HG02623 (cell line): ENCODE measurements at regions not wholly inside any gene's neighbourhood (a gene's known extent, or its start where the extent isn't known, plus 50 kb on each side); places are given as distances from the start of the nearest gene placed in this dataset.
A peak's percentile ranks its signal among the peaks of the same experiment; 100 is the strongest.

ENCODE experiments used
- ATAC-seq: cut with Tn5 transposase; IDR thresholded peaks from one replicate; pipeline ENCODE4 v1.9.1; 2021; ENCODE audit warnings: moderate library complexity; ENCODE audit not compliant: unreplicated experiment

GRCh38 chr19:29263305-29264135, 50.6 kb upstream of the UQCRFS1 start:
- no peak for ATAC-seq

GRCh38 chr19:29264897-29265296, 51.9 kb upstream of the UQCRFS1 start:
- no peak for ATAC-seq

DNA sequence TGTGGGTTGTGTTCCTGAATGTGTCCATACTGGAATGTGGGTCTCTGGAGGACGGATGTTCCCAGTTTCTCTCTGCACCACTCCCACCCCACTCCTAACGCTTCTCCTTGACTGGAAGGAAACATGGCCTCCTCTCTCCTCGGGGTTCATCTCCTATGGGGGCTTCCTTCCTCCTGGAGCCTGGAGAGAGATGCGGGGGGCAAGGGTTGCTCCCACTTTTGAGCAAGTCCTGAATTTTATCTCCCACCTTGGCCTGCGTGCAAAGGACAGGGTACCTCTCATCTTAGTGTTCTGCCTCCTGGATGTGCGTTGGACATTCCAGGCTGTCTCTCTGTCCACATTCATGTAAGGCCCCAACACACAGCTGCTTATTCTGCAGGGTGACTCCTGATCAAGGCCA, 52.5 kb upstream of the UQCRFS1 start:
- ATAC-seq, result no peak

DNA sequence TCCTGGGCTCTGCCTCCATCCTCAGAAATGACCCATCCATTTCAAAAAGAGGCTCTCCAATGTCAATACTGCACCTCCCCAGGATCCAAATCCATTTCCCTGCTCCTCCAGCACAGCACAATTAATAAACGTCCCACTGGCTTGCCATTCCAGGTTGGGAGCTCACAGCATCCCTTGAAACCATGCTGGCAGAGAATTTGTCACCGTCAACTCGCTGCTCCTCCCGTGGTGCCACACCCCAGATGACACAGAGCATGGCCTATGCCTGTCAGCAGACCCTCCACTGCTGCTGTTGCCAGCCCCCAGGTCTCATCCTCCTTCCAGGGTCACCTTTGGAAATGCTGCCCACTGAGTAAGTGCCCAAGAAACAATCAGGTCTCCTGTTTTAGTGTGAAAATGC, 53.0 kb upstream of the UQCRFS1 start:
- no peak for ATAC-seq

- no peak for ATAC-seq
These were observed 53.7 kb upstream of the UQCRFS1 start for GRCh38 chr19:29266603-29267002.

GRCh38 chr19:29267701-29268100, 54.8 kb upstream of the UQCRFS1 start:
- no peak for ATAC-seq

GRCh38 chr19:29268103-29268502, 55.2 kb upstream of the UQCRFS1 start:
- no peak for ATAC-seq

DNA sequence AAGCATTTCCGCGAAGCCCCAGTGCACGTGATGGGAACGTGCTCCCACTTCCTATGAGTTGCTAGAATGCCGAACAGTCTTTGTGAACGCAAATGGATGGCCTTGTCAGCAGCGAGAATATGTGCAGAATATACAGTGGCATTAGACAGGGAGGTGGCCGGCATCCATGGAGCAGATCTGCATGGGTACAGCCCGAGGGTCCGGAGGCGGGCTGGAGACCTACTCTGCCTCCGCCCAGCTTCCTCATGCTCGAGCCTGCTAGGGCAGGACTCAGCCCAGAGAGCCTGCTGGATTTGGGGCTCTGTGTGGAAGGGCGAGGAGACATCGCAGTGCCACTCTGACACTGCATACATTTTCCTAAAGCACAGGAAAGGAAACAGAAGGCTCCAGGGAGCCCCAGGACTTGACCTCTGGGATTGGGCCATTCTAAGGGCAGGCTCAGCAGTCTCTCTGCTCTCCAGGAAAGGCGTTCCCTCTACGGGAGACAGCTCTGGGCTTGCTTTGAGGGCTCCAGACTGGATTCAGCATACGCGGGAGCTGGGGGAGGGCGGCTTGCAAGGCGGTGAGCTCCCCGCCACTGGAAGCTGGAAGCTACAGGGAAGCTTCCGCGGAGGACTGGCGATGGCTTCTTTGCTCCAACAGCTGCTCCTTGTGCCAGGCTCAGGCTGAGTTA, 55.9 kb upstream of the UQCRFS1 start:
- ATAC-seq, result no peak

- ATAC-seq, result no peak
These were observed 56.7 kb upstream of the UQCRFS1 start for GRCh38 chr19:29269641-29270040.

DNA sequence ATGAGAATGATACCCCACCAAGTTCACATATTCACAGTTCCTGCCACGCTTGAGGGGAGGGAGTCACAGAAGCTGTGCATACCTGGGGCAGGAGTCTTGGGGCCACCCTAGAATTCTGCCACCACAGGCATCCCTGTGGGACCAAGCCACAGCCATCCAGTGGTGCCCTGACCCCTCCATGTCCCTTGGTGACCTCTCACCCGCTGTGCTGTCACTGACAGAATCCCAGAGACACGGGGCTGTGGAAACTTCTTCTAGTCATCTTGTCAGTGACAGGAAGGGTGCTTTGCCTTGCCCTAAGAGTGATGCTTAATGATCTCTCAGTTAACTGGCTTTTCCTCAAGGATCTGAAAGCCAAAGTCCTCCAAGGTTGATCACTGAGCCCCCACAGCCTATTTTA, 58.4 kb upstream of the UQCRFS1 start:
- ATAC-seq, result no peak

GRCh38 chr19:29271911-29272310, 59.0 kb upstream of the UQCRFS1 start:
- ATAC-seq, result no peak

GRCh38 chr19:29273000-29273640, 60.2 kb upstream of the UQCRFS1 start:
- ATAC-seq, result no peak

- no peak for ATAC-seq
These were observed 62.3 kb upstream of the UQCRFS1 start for GRCh38 chr19:29275266-29275665.

- peak; percentile 96 for ATAC-seq
These were observed 64.2 kb upstream of the UQCRFS1 start for GRCh38 chr19:29277102-29277501.

GRCh38 chr19:29278716-29279115, 65.8 kb upstream of the UQCRFS1 start:
- ATAC-seq, result no peak

DNA sequence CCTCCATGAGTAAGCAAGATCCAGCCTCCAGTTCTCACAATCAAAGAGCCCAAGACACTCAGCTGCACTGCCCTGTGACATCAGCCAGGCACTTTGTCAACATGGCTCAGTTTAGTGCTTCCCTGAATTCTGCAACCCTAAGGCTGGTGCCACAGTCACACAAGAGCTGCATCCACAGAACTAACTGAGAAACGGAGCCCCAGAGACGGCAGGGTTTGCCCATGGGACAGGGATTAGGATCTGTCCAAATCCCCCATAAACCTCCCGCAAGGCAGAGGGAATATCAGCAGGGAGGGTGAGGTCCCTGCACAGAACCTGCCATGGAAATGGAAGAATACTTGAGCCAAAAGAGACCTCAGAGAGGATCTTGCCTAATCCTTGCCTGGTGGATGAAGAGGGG, 70.4 kb upstream of the UQCRFS1 start:
- ATAC-seq, result no peak

DNA sequence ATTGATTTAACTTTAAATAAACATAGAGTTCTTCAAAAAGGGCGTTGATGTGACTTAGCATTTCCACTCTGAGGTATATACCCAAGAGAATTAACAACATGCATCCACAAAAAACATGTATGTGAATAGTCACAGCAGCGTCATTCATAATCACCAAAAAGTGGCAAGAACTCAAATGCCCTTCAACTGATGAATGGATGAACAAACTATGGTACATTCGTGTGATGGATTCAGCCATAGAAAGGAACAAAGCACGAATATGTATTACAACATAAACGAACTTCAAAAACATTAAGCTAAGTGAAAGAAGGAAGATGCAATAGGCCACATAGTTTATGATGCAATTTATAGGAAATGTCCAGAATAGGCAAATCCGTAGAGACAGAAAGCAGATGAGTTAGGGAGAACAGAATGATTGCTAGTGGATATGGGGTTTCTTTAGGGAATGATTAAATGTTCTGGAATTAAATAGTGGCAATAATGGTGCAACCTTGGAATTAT, 72.3 kb upstream of the UQCRFS1 start:
- no peak for ATAC-seq

DNA sequence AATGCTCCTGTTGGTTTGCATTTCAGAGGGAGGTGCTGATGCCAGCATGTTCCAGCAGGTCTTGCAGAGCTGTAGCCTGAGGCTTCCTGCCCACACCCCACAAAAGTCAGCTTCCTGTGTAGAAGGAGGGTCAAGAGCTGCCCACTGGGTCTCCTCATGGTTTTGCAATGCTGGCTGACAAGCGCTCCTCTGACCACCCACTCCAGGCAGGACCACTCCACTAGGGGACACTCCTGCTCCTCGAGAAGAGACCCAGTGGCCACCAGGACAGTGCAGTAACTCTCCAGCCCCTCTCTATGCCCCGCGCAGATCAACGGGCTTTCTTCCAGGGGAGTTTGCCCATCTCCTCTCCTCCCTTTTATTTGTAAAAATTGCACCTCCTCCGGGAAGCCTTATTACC, 72.9 kb upstream of the UQCRFS1 start:
- ATAC-seq, result no peak

- ATAC-seq, result no peak
These were observed 74.1 kb upstream of the UQCRFS1 start for GRCh38 chr19:29287061-29287460.

DNA sequence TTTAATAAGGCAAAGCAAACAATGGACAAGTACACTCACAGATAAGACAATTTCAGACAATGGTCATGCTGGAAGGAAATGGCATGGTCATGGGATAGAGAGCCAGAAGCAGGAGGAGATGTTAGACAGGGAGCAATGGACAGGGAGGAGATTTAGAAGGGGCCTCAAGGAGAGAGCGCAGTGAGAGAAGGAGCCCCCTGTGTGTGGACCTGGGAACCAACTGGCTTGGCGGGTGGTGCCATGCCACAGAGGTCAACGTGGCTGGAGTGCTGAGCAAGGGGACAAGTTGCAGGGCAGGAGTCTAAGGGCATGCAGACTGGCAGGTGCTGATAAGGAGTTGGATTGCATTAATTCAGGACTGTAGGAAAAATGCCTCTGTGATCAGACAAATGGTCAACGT, 75.3 kb upstream of the UQCRFS1 start:
- no peak for ATAC-seq

GRCh38 chr19:29289020-29289419, 76.1 kb upstream of the UQCRFS1 start:
- ATAC-seq, result no peak

GRCh38 chr19:29290853-29291252, 77.9 kb upstream of the UQCRFS1 start:
- no peak for ATAC-seq
